OCI-LY3 (cell line): ENCODE measurements at regions not wholly inside any gene's neighbourhood (a gene's known extent, or its start where the extent isn't known, plus 50 kb on each side); places are given as distances from the start of the nearest gene placed in this dataset.

ENCODE experiments used
- CTCF ChIP-seq: fragments of 200-600, 300-600 bp; sonication (generic); IDR thresholded peaks from 2 replicates; pipeline ENCODE4 v1.5.1; 2014; ENCODE audit warnings: antibody characterized with exemption, low read length, low read depth
- EZH2phosphoT487 ChIP-seq: fragments of 200-600 bp; shearing (Covaris generic); IDR thresholded peaks from 2 replicates; pipeline ENCODE4 v1.6.1; 2018; ENCODE audit warnings: antibody characterized with exemption, mixed run types, low read depth

GRCh38 chr9:17021387-17021970, 113.4 kb upstream of the CNTLN start:
- no peak for TF ChIP-seq CTCF
- TF ChIP-seq EZH2phosphoT487: no peak
